Fibroblast of villous mesenchyme (primary cell): ENCODE measurements at regions not wholly inside any gene's neighbourhood (a gene's known extent, or its start where the extent isn't known, plus 50 kb on each side); places are given as distances from the start of the nearest gene placed in this dataset.
"Not testable (repeated sequence)": the region's sequence is repeated elsewhere in the genome, so short reads cannot be mapped to it uniquely, and the experiment has no call there.

ENCODE experiments used
- DNase-seq: peaks from one replicate; pipeline ENCODE4 v3.0.0-alpha.2; 2010; ENCODE audit warnings: low read depth
- H3K4me3 ChIP-seq: 2 replicates; pipeline ENCODE4 v1.5.1; 2011; ENCODE audit warnings: low read depth, mild to moderate bottlenecking, low read length
- CTCF ChIP-seq: IDR thresholded peaks from 2 replicates; pipeline ENCODE4 v1.5.1; 2012; ENCODE audit warnings: low read depth, mild to moderate bottlenecking, low read length; ENCODE audit not compliant: insufficient read depth

DNA sequence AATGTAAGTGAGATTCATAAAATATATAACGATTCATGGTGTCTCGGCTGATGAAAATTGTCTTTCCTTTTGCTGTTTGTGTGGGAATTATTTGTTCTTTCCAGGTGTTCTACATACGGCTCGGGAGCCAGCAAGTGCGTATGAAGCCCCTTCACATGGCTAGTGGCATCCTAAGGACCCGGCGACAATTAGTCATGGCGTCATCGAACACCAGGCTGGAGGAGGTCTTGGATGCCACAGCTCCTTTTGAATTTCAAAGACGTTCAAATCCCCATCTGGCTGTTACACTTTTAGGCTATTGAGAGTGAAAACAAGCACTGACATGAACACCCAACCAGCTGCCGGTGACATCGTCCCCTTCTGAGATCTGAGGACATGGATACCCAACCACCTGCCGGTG, 397.7 kb upstream of the TNRC6C start:
- DNase-seq, result no peak
- no peak overlapping the region for H3K4me3 ChIP-seq
- no peak for TF ChIP-seq CTCF

GRCh38 chr17:77562361-77562760, 396.1 kb upstream of the TNRC6C start:
- not testable (repeated sequence) for DNase-seq, H3K4me3 ChIP-seq

- no peak for TF ChIP-seq CTCF
- no peak for DNase-seq
- no peak overlapping the region for H3K4me3 ChIP-seq
Measured at GRCh38 chr17:77563439-77564102, 394.9 kb upstream of the TNRC6C start.

- no peak for TF ChIP-seq CTCF
- no peak overlapping the region for H3K4me3 ChIP-seq
- no peak for DNase-seq
Measured at GRCh38 chr17:77564278-77564920, 394.1 kb upstream of the TNRC6C start.

- no peak for TF ChIP-seq CTCF
- DNase-seq, result no peak
- H3K4me3 ChIP-seq, result no peak overlapping the region
Measured at GRCh38 chr17:77565166-77565565, 393.3 kb upstream of the TNRC6C start.

DNA sequence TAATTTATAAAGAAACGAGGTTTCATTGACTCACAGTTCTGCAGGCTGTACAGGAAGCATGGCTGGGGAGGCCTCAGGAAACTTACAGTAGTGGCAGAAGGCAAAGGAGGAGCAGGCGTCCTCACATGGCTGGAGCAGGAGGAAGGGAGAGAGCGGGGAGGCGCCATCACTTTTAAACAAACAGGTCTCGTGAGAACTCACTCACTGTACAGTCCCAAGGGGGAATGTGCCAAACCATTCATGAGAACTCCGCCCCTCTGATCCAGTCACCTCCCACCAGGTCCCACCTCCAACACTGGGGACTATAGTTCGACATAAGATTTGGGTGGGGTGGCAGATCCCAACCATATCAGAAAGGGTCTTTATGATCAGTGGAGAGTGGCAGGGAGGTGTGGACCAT, 392.4 kb upstream of the TNRC6C start:
- no peak for DNase-seq
- no peak for TF ChIP-seq CTCF

GRCh38 chr17:77566566-77567138, 391.9 kb upstream of the TNRC6C start:
- DNase-seq, result no peak
- no peak for TF ChIP-seq CTCF
- no peak overlapping the region for H3K4me3 ChIP-seq

More for the DNA sequence above, 392.4 kb upstream of the TNRC6C start:
- H3K4me3 ChIP-seq, result no peak overlapping the region
